SK-N-SH treated with all-trans-retinoic acid at 6 μM for 48 hours (cell line): ENCODE measurements at regions not wholly inside any gene's neighbourhood (a gene's known extent, or its start where the extent isn't known, plus 50 kb on each side); places are given as distances from the start of the nearest gene placed in this dataset.
"Not testable (repeated sequence)": the region's sequence is repeated elsewhere in the genome, so short reads cannot be mapped to it uniquely, and the experiment has no call there.

Experiments used
- ARNTL ChIP-seq: fragments of 450-650 bp; formaldehyde crosslinking; IDR thresholded peaks from 2 replicates; pipeline ENCODE4 v1.5.0; 2020; ENCODE audit warnings: low read depth, mild to moderate bottlenecking, moderate library complexity, borderline replicate concordance
- BACH2 ChIP-seq: fragments of 250-450 bp; sonication (Bioruptor Pico); IDR thresholded peaks from 2 replicates; pipeline ENCODE4 v1.9.0; 2021; ENCODE audit warnings: mild to moderate bottlenecking, borderline replicate concordance
- CSDC2 ChIP-seq: fragments of 250-450 bp; sonication (Bioruptor Pico); IDR thresholded peaks from 2 replicates; pipeline ENCODE4 v1.5.0; 2020; ENCODE audit warnings: mild to moderate bottlenecking, moderate library complexity
- TCF4 ChIP-seq: fragments of 250-450 bp; sonication (Bioruptor Pico); IDR thresholded peaks from 2 replicates; pipeline ENCODE4 v1.8.0; 2021; ENCODE audit warnings: mild to moderate bottlenecking, moderate library complexity, borderline replicate concordance
- ZFP3 ChIP-seq: fragments of 250-450 bp; sonication (Bioruptor Pico); IDR thresholded peaks from 2 replicates; pipeline ENCODE4 v1.5.0; 2020; ENCODE audit warnings: mild to moderate bottlenecking, moderate library complexity
- ZFP30 ChIP-seq: fragments of 450-650 bp; formaldehyde crosslinking; IDR thresholded peaks from 2 replicates; pipeline ENCODE4 v1.5.0; 2022; ENCODE audit warnings: mild to moderate bottlenecking, moderate library complexity
- ZNF565 ChIP-seq: fragments of 450-650 bp; formaldehyde crosslinking; conservative IDR thresholded peaks from 2 replicates; pipeline ENCODE4 v1.5.0; 2020; ENCODE audit warnings: low read depth, mild to moderate bottlenecking, moderate library complexity
- ZNF8 ChIP-seq: fragments of 450-650 bp; formaldehyde crosslinking; IDR thresholded peaks from 2 replicates; pipeline ENCODE4 v1.5.0; 2020; ENCODE audit warnings: mild to moderate bottlenecking, moderate library complexity
- TF ChIP-seq, protein P1 (sequence below): fragments of 250-450 bp; sonication (Bioruptor Pico); IDR thresholded peaks from 2 replicates; pipeline ENCODE4 v1.5.0; 2020; ENCODE audit warnings: mild to moderate bottlenecking, moderate library complexity
- TF ChIP-seq, protein P2 (sequence below): fragments of 250-450 bp; sonication (Bioruptor Pico); IDR thresholded peaks from 2 replicates; pipeline ENCODE4 v1.8.0; 2020; ENCODE audit warnings: mild to moderate bottlenecking, moderate library complexity, borderline replicate concordance

DNA sequence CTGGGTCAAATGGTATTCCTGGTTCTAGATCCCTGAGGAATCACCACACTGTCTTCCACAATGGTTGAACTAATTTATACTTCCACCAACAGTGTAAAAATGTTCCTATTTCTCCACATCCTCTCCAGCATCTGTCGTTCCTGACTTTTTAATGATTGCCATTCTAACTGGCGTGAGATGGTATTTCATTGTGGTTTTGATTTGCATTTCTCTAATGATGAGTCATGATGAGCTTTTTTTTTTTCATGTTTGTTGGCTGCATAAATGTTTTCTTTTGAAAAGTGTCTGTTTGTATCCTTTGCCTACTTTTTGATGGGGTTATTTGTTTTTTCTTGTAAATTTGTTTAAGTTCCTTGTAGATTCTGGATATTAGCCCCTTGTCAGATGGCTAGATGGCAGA lies 214.4 kb upstream of the HS3ST1 start:
- TF ChIP-seq, protein P1, sequence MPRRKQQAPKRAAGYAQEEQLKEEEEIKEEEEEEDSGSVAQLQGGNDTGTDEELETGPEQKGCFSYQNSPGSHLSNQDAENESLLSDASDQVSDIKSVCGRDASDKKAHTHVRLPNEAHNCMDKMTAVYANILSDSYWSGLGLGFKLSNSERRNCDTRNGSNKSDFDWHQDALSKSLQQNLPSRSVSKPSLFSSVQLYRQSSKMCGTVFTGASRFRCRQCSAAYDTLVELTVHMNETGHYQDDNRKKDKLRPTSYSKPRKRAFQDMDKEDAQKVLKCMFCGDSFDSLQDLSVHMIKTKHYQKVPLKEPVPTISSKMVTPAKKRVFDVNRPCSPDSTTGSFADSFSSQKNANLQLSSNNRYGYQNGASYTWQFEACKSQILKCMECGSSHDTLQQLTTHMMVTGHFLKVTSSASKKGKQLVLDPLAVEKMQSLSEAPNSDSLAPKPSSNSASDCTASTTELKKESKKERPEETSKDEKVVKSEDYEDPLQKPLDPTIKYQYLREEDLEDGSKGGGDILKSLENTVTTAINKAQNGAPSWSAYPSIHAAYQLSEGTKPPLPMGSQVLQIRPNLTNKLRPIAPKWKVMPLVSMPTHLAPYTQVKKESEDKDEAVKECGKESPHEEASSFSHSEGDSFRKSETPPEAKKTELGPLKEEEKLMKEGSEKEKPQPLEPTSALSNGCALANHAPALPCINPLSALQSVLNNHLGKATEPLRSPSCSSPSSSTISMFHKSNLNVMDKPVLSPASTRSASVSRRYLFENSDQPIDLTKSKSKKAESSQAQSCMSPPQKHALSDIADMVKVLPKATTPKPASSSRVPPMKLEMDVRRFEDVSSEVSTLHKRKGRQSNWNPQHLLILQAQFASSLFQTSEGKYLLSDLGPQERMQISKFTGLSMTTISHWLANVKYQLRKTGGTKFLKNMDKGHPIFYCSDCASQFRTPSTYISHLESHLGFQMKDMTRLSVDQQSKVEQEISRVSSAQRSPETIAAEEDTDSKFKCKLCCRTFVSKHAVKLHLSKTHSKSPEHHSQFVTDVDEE (CRISPR knock-in tag) = not testable (repeated sequence)
- not testable (repeated sequence) for TF ChIP-seq TCF4 (CRISPR knock-in tag); BACH2 (CRISPR knock-in tag); ZFP30; ZFP3; CSDC2 (CRISPR knock-in tag); ZNF565 (CRISPR knock-in tag); ARNTL; ZNF8 (CRISPR knock-in tag)
- TF ChIP-seq, protein P2, sequence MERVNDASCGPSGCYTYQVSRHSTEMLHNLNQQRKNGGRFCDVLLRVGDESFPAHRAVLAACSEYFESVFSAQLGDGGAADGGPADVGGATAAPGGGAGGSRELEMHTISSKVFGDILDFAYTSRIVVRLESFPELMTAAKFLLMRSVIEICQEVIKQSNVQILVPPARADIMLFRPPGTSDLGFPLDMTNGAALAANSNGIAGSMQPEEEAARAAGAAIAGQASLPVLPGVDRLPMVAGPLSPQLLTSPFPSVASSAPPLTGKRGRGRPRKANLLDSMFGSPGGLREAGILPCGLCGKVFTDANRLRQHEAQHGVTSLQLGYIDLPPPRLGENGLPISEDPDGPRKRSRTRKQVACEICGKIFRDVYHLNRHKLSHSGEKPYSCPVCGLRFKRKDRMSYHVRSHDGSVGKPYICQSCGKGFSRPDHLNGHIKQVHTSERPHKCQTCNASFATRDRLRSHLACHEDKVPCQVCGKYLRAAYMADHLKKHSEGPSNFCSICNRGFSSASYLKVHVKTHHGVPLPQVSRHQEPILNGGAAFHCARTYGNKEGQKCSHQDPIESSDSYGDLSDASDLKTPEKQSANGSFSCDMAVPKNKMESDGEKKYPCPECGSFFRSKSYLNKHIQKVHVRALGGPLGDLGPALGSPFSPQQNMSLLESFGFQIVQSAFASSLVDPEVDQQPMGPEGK (CRISPR knock-in tag) = not testable (repeated sequence)
